Activated T-cell treated with anti-CD3 and anti-CD28 coated beads for 48 hours (primary cell): ENCODE measurements at regions not wholly inside any gene's neighbourhood (a gene's known extent, or its start where the extent isn't known, plus 50 kb on each side); places are given as distances from the start of the nearest gene placed in this dataset.
A peak's percentile ranks its signal among the peaks of the same experiment; 100 is the strongest.
"Not testable (repeated sequence)": the region's sequence is repeated elsewhere in the genome, so short reads cannot be mapped to it uniquely, and the experiment has no call there.

ENCODE experiments used
- DNase-seq: peaks from one replicate; pipeline ENCODE4 v3.0.0-alpha.2; 2020; ENCODE audit warnings: low read depth

- DNase-seq = no peak
These were observed 127.6 kb downstream of the UTP18 start for GRCh38 chr17:51387986-51388385.

- DNase-seq = no peak
These were observed 129.5 kb downstream of the UTP18 start for GRCh38 chr17:51389875-51390274.

DNA sequence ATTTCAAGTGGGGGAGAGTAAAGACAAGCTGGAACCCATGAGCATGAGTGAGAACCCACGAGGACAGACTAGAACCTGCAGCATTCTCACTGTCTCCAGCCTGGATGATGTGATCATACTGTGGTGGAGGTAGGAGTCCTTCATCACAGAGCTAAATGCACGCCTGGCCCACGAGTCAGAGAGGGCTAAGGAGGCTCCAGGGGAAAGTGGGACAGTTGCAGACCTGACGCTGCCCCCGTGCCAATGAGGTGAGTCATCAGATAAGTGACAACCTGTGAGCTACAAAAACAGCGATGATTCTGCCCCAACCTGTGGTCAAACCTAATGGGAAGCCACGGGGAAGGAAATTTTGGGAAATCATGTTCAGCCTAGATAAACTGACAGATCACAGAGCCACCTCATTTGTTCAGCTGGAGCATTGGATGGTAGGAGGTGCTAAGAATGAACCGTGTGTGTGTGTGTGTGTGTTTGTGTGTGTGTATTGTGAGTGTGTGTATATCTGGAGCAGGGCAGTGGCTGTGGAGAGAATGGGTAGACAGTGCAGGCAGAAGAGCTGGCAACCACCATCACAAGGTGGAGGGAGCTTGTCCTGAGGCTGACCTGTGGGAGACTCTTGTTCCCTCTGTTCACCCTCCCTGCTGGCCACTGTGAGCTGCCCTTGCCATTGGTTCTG lies 131.8 kb downstream of the UTP18 start:
- DNase-seq = no peak

GRCh38 chr17:51395621-51396020 lies 135.3 kb downstream of the UTP18 start:
- no peak for DNase-seq

- DNase-seq = no peak
These were observed 137.2 kb downstream of the UTP18 start for GRCh38 chr17:51397361-51398127.

DNA sequence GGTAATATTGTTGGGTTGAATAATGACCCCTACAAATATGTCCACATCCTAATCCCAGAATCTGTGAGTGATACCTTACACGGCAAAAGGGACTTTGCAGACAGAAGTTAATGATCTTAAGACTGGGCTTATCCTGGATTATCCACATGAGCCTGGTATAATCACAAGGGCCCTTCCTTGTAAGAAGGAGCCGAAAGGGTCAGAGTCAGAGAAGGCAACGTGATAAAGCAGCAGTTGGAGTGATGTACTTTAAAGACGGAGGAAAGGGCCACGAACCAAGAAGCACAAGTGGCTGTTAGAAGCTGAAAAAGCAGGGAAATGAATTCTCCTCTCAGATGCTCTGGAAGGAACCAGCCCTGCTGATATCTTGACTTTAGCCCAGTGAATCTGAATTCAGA lies 137.8 kb downstream of the UTP18 start:
- no peak for DNase-seq

- no peak for DNase-seq
These were observed 138.3 kb downstream of the UTP18 start for GRCh38 chr17:51398687-51399086.

DNA sequence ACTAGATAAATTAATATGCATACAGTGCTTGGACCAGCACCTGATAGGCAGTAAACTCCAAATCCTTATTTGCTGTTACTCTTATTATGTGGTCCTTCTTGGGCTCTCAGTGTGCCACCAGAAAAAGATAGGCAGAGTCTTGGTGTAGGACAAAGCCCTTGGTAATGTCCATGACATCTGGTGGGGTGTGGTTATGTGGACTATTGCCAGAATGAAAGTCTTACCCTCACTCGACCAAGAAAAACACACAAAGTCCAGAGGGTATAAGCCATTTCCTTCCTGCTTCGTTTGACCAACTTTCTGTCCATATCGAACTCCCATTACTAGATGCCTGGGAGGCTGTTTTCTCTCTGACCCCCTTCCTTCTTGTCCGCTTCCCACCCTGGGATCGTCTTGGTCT lies 140.9 kb downstream of the UTP18 start:
- DNase-seq = no peak

DNA sequence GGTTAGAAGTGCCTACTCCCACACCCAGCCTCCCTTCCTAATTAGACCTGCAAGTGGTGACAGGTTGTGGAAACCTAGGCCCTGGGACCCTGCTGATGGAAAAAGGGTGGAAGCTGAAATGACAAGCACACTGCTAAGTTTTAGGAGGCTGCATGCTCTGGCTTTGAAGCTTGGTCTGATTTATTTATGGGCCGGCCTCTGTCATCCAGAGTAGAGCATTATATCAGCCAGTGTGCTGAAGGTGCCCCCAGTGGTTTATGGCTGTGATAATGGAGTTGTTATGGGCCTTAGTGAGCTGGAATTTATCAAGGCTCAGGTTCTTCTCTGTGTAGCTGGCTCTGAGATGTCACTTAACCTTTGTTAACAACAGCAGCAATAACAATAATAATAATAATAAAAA lies 142.6 kb downstream of the UTP18 start:
- DNase-seq = no peak

- no peak for DNase-seq
These were observed 147.2 kb downstream of the UTP18 start for GRCh38 chr17:51407576-51407975.

- DNase-seq = no peak
These were observed 159.1 kb downstream of the UTP18 start for GRCh38 chr17:51419476-51419875.

GRCh38 chr17:51421525-51421924 lies 161.2 kb downstream of the UTP18 start:
- DNase-seq = no peak

DNA sequence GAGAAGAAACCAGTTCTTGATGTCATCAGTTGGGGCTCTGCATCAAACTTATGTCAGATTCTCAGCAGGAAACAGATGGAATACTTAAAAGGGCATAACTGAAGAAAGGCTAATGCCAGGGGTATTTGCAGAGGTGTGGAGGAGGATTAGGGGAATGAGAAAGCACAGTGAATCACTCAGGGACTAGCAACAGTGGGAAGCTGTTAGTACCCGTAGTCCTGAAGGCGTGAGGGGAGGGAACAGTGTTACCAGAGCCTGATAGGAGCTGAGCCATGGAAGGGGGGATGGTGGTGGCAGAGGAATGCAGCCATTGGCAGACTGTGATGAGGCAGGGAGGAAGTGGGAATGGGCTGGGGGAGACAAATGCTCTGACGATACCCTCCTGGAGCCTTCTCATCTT lies 162.3 kb downstream of the UTP18 start:
- no peak for DNase-seq

DNA sequence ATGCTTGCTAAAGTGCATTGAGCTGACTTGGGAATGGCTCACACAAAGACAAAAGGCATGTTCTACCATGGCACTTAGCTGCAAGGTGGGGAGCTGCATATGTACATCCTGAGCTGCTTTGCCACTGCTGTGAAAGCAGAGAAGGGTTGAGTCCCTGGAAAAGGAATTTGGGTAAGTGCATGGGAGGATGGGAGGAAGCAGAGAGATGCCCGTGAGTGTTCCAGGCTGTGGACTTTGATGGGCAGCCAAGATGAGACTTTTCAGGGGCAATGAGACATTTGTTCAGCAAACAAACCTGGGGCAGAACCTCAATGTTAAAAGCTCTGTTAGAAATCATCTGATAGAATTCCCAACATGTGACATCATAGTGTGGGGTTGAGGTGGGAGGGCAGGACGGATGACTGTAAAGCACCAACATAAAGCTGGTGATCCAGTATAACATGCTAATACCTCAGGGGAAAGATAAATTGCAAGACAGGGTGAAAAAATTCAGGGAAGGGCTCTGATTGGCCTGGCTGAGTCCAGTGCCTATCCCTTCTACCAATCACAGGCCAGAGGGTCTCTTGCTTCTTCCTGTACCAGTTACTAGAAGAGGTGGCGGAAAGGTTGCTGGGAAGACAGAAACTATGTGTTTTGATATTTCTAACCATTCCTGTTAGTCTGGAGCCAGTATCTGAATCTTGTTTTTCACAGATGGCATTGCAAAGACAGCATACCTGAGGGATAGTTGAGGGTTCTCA lies 163.2 kb downstream of the UTP18 start:
- DNase-seq = no peak

DNA sequence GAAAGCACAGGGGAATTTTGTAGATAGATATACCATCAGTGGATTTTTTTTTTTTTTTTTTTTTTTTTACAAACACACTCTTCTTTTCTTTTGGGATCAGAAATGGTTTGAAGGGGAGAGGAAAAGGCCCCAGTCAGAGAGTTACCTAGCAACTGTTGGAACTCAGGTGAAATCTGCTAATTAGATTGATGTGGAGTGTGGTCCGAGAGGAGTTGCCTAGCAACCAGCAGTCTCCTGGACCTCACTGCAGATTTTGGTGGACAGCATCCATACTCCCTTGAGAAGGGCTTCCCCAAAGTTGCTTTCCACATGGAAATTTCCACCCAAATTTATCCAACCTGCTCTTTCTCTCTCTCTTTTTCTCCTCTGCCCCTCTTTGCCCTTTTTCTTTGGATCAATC lies 165.4 kb downstream of the UTP18 start:
- no peak for DNase-seq

DNA sequence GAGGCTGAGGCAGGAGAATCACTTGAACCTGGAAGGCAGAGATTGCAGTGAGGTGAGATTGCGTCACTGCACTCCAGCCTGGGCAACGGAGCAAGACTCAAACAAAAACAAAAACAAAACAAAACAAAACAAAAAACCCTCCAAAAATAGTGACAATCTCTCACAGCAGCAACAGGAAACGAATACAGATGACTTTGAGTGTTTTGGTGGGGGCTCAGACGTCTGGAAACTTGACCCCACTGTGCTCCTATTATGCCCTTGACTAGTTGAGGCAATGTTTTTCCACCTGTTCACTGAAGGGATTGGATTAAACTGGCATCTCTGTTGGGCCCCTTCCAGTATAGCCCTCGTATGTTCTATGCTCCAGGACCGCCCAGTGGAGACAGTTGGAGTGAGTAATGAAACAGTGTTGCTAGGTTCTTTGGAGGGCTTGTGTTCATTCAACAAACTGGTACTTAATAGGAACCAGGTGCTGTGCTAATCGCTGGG lies 167.0 kb downstream of the UTP18 start:
- DNase-seq = no peak

DNA sequence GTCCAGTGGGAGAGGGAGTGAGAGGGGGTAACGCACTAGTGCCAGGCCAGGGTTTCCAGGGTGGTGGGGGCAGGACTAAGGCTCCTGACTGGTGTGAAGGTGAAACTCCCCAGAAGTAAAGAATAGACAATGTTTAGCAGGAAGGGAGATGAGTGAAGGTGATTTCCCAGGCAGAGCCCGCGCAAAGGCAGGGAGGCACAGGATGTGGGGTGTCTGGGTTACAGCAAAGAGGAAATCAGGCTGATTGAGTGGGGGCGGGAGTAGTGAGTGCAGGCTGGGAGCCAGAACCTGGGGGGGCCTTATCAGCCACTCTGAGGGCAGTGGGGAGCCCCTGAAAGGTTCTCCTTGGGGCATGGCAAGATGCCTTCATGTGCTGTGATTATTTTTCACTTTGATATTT lies 167.5 kb downstream of the UTP18 start:
- peak; percentile 55 for DNase-seq

GRCh38 chr17:51428668-51429495 lies 168.5 kb downstream of the UTP18 start:
- DNase-seq = no peak

DNA sequence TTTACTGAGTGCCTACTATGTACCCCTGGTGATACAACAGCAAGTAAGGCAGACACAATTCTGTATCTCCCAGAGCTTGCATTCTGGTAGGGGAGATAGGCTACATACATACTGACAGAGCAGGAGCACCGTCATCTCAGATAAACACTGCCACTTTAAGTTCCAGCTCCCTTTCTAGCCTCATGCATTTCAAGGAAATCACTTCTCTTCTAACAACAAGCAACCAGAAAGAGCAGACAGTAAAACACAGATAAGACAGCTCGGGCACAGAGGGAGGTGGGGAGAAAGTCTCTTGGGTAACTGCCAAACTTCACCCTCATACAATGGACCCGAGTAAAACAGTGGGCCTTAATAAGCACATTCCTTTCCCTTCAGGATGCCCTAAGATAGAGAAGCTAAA lies 169.6 kb downstream of the UTP18 start:
- not testable (repeated sequence) for DNase-seq

DNA sequence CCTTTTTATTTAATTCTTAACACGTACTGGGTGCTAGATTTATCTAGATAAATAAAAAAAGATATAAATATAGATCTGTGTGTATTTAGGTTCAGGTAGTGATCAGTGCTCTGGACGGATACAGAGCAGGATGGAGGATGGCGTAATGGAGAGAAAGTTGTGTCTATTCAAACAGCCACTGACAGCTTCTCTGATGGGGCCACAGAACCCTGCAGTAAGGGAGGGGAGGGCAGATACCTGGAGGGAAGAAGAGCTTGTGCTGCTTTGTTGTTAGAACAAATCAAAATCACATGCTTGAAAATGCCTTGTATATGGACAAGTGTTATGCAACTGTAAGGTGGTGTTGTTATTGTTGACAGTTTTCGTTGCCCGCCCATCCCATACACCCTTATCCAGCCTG lies 170.2 kb downstream of the UTP18 start:
- no peak for DNase-seq

DNA sequence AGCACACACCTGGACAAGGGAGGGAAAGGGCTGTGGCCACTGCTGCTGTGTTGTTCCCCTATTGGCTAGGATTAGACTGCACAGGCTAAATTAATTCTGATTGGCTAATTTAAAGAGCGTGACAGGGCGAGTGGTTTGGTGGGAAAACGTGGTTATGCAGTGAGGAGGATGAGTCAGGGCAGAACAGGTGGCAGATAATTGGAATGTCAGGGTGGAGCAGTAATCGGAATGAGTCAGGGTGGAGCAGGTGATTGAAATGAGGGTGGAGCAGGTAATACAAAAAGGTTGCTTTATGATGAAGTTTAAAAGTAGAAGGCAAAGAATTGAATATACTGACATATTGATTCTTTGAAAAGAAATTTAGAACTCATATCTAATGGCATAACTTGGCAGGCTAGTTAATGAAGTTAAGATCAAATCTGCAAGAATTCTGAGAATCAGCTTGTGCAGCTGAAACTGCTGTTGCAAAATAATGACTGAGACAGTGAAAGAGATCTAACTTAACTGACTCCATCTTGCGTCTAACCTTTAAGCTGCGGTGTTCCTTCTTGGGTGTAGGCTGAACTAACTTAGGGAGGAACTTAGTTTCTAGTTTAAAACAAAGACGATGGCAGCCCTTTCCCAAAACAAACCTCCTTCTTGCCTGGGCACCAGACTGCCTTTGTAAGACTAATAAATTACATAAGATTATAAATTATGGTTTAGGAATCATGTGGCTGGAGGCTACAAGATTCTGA lies 174.3 kb downstream of the UTP18 start:
- no peak for DNase-seq
